DOHH2 (cell line): ENCODE measurements at regions not wholly inside any gene's neighbourhood (a gene's known extent, or its start where the extent isn't known, plus 50 kb on each side); places are given as distances from the start of the nearest gene placed in this dataset.

Source experiments
- EZH2phosphoT487 ChIP-seq: fragments of 200-600 bp; sonication (generic); IDR thresholded peaks from 2 replicates; pipeline ENCODE4 v1.6.1; 2017; ENCODE audit warnings: borderline replicate concordance, mild to moderate bottlenecking, antibody characterized with exemption, low read length, moderate library complexity, mixed read lengths
- TF ChIP-seq, protein P1 (sequence below): fragments of 200-600 bp; sonication (generic); IDR thresholded peaks from one replicate; pipeline ENCODE4 v1.5.1; 2014; ENCODE audit warnings: antibody characterized with exemption, mild to moderate bottlenecking, low read depth, low read length; ENCODE audit not compliant: poor library complexity, severe bottlenecking

- TF ChIP-seq, protein P1, sequence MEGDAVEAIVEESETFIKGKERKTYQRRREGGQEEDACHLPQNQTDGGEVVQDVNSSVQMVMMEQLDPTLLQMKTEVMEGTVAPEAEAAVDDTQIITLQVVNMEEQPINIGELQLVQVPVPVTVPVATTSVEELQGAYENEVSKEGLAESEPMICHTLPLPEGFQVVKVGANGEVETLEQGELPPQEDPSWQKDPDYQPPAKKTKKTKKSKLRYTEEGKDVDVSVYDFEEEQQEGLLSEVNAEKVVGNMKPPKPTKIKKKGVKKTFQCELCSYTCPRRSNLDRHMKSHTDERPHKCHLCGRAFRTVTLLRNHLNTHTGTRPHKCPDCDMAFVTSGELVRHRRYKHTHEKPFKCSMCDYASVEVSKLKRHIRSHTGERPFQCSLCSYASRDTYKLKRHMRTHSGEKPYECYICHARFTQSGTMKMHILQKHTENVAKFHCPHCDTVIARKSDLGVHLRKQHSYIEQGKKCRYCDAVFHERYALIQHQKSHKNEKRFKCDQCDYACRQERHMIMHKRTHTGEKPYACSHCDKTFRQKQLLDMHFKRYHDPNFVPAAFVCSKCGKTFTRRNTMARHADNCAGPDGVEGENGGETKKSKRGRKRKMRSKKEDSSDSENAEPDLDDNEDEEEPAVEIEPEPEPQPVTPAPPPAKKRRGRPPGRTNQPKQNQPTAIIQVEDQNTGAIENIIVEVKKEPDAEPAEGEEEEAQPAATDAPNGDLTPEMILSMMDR = no peak
- no peak for TF ChIP-seq EZH2phosphoT487
Observed at GRCh38 chr1:104378414-104378813, 628.7 kb downstream of the AMY1C start.
